HG03571 (cell line): ENCODE measurements at regions not wholly inside any gene's neighbourhood (a gene's known extent, or its start where the extent isn't known, plus 50 kb on each side); places are given as distances from the start of the nearest gene placed in this dataset.

Experiments used
- ATAC-seq: cut with Tn5 transposase; IDR thresholded peaks from one replicate; pipeline ENCODE4 v1.9.1; 2021; ENCODE audit not compliant: unreplicated experiment

GRCh38 chr19:28948026-28948425 is 264.9 kb downstream of the UQCRFS1 start:
- ATAC-seq, result no peak

- ATAC-seq, result no peak
Observed at GRCh38 chr19:28943651-28944050, 269.3 kb downstream of the UQCRFS1 start.

GRCh38 chr19:28941833-28942232 is 271.1 kb downstream of the UQCRFS1 start:
- ATAC-seq, result no peak

- ATAC-seq, result no peak
Observed at GRCh38 chr19:28940751-28941500, 272.0 kb downstream of the UQCRFS1 start.

- ATAC-seq, result no peak
Observed at GRCh38 chr19:28939236-28939635, 273.7 kb downstream of the UQCRFS1 start.

GRCh38 chr19:28936001-28936400 is 276.9 kb downstream of the UQCRFS1 start:
- no peak for ATAC-seq

- ATAC-seq, result no peak
Observed at GRCh38 chr19:28934631-28935030, 278.3 kb downstream of the UQCRFS1 start.

GRCh38 chr19:28933039-28933438 is 279.9 kb downstream of the UQCRFS1 start:
- ATAC-seq, result no peak

- no peak for ATAC-seq
Observed at GRCh38 chr19:28932446-28932845, 280.5 kb downstream of the UQCRFS1 start.

- no peak for ATAC-seq
Observed at GRCh38 chr19:28929006-28929405, 283.9 kb downstream of the UQCRFS1 start.

GRCh38 chr19:28927456-28927855 is 285.5 kb downstream of the UQCRFS1 start:
- ATAC-seq, result no peak

- no peak for ATAC-seq
Observed at GRCh38 chr19:28920269-28921066, 292.5 kb downstream of the UQCRFS1 start.

GRCh38 chr19:28917621-28918020 is 295.3 kb downstream of the UQCRFS1 start:
- no peak for ATAC-seq

GRCh38 chr19:28915737-28916460 is 297.1 kb downstream of the UQCRFS1 start:
- ATAC-seq, result no peak

- ATAC-seq, result no peak
Observed at GRCh38 chr19:28915202-28915601, 297.7 kb downstream of the UQCRFS1 start.

GRCh38 chr19:28914173-28914572 is 298.8 kb downstream of the UQCRFS1 start:
- no peak for ATAC-seq

- no peak for ATAC-seq
Observed at GRCh38 chr19:28913626-28914025, 299.3 kb downstream of the UQCRFS1 start.

- no peak for ATAC-seq
Observed at GRCh38 chr19:28908941-28909340, 304.0 kb downstream of the UQCRFS1 start.

GRCh38 chr19:28907534-28907933 is 305.4 kb downstream of the UQCRFS1 start:
- no peak for ATAC-seq

- ATAC-seq, result no peak
Observed at GRCh38 chr19:28905996-28906395, 307.0 kb downstream of the UQCRFS1 start.

GRCh38 chr19:28899703-28900102 is 313.2 kb downstream of the UQCRFS1 start:
- no peak for ATAC-seq

GRCh38 chr19:28898249-28898648 is 314.7 kb downstream of the UQCRFS1 start:
- ATAC-seq, result no peak
